CD4-positive, alpha-beta T cell (primary cell): ENCODE measurements at regions not wholly inside any gene's neighbourhood (a gene's known extent, or its start where the extent isn't known, plus 50 kb on each side); places are given as distances from the start of the nearest gene placed in this dataset.

Source experiments
- ATAC-seq: fragments of 200-7000 bp; cut with Tn5 transposase; one replicate; pipeline ENCODE4 v1.10.0; 2022; ENCODE audit warnings: mild to moderate bottlenecking; ENCODE audit not compliant: poor library complexity
- CTCF ChIA-PET: fragments of 350-600 bp; sonication (Branson Sonifier 250); formaldehyde crosslinking; loops from one replicate; lab custom pipeline; 2021; ENCODE audit warnings: antibody characterized with exemption, inconsistent platforms; lab: Charles Lee
- POLR2A ChIA-PET: fragments of 350-600 bp; sonication (Branson Sonifier 250); formaldehyde crosslinking; loops from one replicate; lab custom pipeline; 2021; ENCODE audit warnings: antibody characterized with exemption, inconsistent platforms; lab: Charles Lee
- DNase-seq, 14 experiments: peaks; one replicate each; pipeline ENCODE4 v3.0.0-alpha.2; 2013 to 2020; ENCODE audit warnings: mixed read lengths in 2 of 14
- H3K27ac ChIP-seq, 2 donors: one replicate each; pipeline versions ENCODE4 v1.5.1 to v1.7.0; 2013; ENCODE audit warnings: low read length in 2 of 2, low read depth in 1 of 2, mild to moderate bottlenecking in 1 of 2
- H3K27me3 ChIP-seq, 2 experiments: 1 replicate in 1 of 2; 2 replicates in 1 of 2; pipeline versions ENCODE4 v1.6.1 to v1.7.0; 2013; ENCODE audit warnings: low read length in 2 of 2, control low read depth in 1 of 2, mild to moderate bottlenecking in 1 of 2, moderate library complexity in 1 of 2; ENCODE audit not compliant: insufficient read depth in 2 of 2, control insufficient read depth in 1 of 2
- H3K36me3 ChIP-seq: one replicate; pipeline ENCODE4 v1.6.1; 2013; ENCODE audit warnings: low read length, control low read depth; ENCODE audit not compliant: insufficient read depth
- H3K4me1 ChIP-seq: one replicate; pipeline ENCODE4 v1.6.1; 2013; ENCODE audit warnings: low read length, control low read depth; ENCODE audit not compliant: insufficient read depth
- H3K4me3 ChIP-seq: one replicate; pipeline ENCODE4 v1.5.1; 2013; ENCODE audit warnings: mild to moderate bottlenecking, low read length, moderate library complexity
- H3K9me3 ChIP-seq, 2 experiments: 1 replicate in 1 of 2; 2 replicates in 1 of 2; pipeline versions ENCODE4 v1.6.1 to v1.7.0; 2013; ENCODE audit warnings: low read length in 2 of 2, mild to moderate bottlenecking in 2 of 2, control low read depth in 1 of 2, moderate library complexity in 1 of 2; ENCODE audit not compliant: control insufficient read depth in 1 of 2, insufficient read depth in 1 of 2
- H3K27ac Mint-ChIP-seq: one replicate; pipeline ENCODE4 v1.8.0; 2020; ENCODE audit warnings: mixed read lengths
- H3K27me3 Mint-ChIP-seq: one replicate; pipeline ENCODE4 v1.8.0; 2021; ENCODE audit warnings: mixed read lengths
- H3K36me3 Mint-ChIP-seq: one replicate; pipeline ENCODE4 v1.8.0; 2021; ENCODE audit warnings: low read depth, mixed read lengths
- H3K4me1 Mint-ChIP-seq: one replicate; pipeline ENCODE4 v1.8.0; 2021; ENCODE audit warnings: low read depth, mixed read lengths
- H3K4me3 Mint-ChIP-seq: one replicate; pipeline ENCODE4 v1.8.0; 2020; ENCODE audit warnings: mild to moderate bottlenecking, mixed read lengths
- H3K9me3 Mint-ChIP-seq: one replicate; pipeline ENCODE4 v1.8.0; 2020; ENCODE audit warnings: mixed read lengths
- CTCF ChIP-seq: fragments of 200-600 bp; IDR thresholded peaks from one replicate; pipeline ENCODE4 v1.8.0; 2022; ENCODE audit warnings: antibody characterized with exemption, mild to moderate bottlenecking
- intact Hi-C, 2 experiments: fragments of 100-400 bp; cut with DNase I in 1 of 2; cut with micrococcal nuclease in 1 of 2; formaldehyde crosslinking; loops; one replicate each; pipeline versions ENCODE4 v1.15.1 to v1.9.0; 2023 to 2025; cut with DNase I, micrococcal nuclease

GRCh38 chr6:79787626-79788025 lies 156.5 kb downstream of the SH3BGRL2 start:
- ATAC-seq = no peak
- no peaks in the 10 kb centered on the region for H3K27me3 ChIP-seq
- H3K9me3 Mint-ChIP-seq = no peaks in the 10 kb centered on the region
- ChIA-PET CTCF (no interaction called here), POLR2A (no interaction called here)
- no peaks in the 10 kb centered on the region for H3K36me3 Mint-ChIP-seq
- H3K36me3 ChIP-seq = no peaks in the 10 kb centered on the region
- H3K27ac ChIP-seq = no peak overlapping the region
- TF ChIP-seq CTCF = no peak
- no peak overlapping the region for H3K4me3 Mint-ChIP-seq
- H3K4me1 ChIP-seq = no peaks in the 10 kb centered on the region
- no peak overlapping the region for H3K27ac Mint-ChIP-seq
- intact Hi-C loops = no loop called here
- peaks cover 6% of the 10 kb centered on the region for H3K27me3 Mint-ChIP-seq
- H3K4me1 Mint-ChIP-seq = no peaks in the 10 kb centered on the region
- H3K4me3 ChIP-seq = no peak overlapping the region
- no peak for DNase-seq
- H3K9me3 ChIP-seq = no peaks in the 10 kb centered on the region

DNA sequence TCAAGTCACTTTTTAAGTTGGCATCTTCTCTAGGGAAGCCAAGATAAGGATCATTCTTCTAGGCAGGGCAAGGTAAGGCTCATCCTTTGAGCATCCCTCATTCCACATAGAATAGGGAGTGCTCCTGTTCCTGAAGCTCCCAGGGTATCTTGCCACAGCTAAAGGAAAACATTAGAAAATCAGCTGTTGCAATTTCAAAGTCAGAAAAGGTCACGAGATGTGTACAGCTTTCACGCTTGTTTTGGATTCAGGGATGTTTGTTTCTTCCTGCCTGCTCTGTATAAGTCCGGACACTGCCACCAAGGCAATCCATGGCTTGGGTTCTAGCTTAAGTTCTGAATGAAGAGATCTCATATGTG lies 153.2 kb downstream of the SH3BGRL2 start:
- DNase-seq (no peak), ATAC-seq (no peak)
- no peaks in the 10 kb centered on the region for H3K36me3 ChIP-seq
- ChIA-PET POLR2A (no interaction called here), CTCF (no interaction called here)
- no peaks in the 10 kb centered on the region for H3K4me1 Mint-ChIP-seq
- H3K27ac Mint-ChIP-seq = no peak overlapping the region
- TF ChIP-seq CTCF = no peak
- no peak overlapping the region for H3K4me3 Mint-ChIP-seq
- no peak overlapping the region for H3K4me3 ChIP-seq
- peaks cover 6% of the 10 kb centered on the region for H3K27me3 Mint-ChIP-seq
- H3K36me3 Mint-ChIP-seq = no peaks in the 10 kb centered on the region
- intact Hi-C loops = no loop called here
- no peak overlapping the region for H3K27ac ChIP-seq
- H3K9me3 ChIP-seq = no peaks in the 10 kb centered on the region
- H3K27me3 ChIP-seq = no peaks in the 10 kb centered on the region
- H3K4me1 ChIP-seq = no peaks in the 10 kb centered on the region
- no peaks in the 10 kb centered on the region for H3K9me3 Mint-ChIP-seq

DNA sequence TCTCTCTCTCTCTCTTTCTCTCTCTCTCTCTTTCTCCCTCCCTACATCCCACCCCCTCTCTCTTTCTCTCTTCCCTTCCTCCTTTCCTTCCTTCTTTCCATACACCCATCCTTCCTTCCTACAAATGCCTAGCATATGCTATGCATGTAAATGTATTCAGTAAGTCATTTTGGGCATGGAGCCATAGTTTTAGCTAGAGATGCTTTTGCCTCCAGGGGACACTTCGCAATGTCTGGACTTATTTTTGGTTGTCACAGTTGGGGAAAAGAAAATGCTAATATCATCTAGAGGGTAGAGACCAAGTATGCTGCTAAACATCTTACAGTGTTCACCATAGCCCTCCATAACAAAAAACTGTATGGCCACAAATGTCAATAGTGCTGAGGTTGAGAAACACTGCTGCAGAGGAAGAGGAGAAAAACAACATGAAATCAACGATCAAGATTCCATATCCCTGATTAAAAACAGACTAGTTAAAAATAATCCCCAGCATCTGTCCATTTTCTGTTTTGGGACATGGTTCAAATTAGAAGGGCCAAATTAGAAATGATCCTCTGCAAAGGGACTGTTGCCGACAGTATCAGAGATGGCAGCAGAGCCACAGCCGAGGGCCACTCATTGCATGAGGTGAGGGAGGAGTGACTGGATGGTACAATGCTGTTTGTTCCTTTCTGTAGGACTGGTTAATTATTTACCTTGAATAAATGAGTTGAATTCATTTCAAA lies 152.7 kb downstream of the SH3BGRL2 start:
- H3K4me1 ChIP-seq = no peaks in the 10 kb centered on the region
- Mint-ChIP-seq H3K9me3 (no peaks in the 10 kb centered on the region), H3K4me1 (no peaks in the 10 kb centered on the region), H3K36me3 (no peaks in the 10 kb centered on the region), H3K4me3 (no peak overlapping the region), H3K27ac (no peak overlapping the region), H3K27me3 (peaks cover 6% of the 10 kb centered on the region)
- CTCF ChIA-PET = no interaction called here
- TF ChIP-seq CTCF = no peak
- H3K36me3 ChIP-seq = no peaks in the 10 kb centered on the region
- DNase-seq = no peak
- H3K4me3 ChIP-seq = no peak overlapping the region
- ATAC-seq = no peak
- POLR2A ChIA-PET = no interaction called here
- no peaks in the 10 kb centered on the region for H3K9me3 ChIP-seq
- intact Hi-C loops = no loop called here
- H3K27ac ChIP-seq = no peak overlapping the region
- no peaks in the 10 kb centered on the region for H3K27me3 ChIP-seq
